ENCODE measurements at regions not wholly inside any gene's neighbourhood (a gene's known extent, or its start where the extent isn't known, plus 50 kb on each side); places are given as distances from the start of the nearest gene placed in this dataset.

DNA sequence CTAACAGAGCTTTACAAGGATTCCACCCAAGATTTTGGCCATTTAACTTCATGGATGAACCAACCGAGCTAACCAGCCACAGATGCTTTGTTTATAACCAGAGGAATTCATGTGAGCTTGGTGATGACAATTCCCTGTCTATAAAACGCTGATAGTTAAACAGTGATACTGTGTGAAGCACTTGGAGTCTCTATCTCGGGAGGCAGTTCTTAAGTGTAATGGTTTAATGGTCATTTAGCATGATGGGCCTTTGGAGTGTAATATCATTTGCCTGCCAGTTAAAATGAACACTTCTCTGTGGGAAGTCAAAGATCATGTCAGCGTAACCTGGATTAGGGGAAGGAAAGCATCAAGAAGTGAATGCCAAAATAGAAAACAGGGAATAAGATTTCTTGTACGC, 368.6 kb upstream of the THRB start:
- CTCF ChIA-PET, result no interaction called here

DNA sequence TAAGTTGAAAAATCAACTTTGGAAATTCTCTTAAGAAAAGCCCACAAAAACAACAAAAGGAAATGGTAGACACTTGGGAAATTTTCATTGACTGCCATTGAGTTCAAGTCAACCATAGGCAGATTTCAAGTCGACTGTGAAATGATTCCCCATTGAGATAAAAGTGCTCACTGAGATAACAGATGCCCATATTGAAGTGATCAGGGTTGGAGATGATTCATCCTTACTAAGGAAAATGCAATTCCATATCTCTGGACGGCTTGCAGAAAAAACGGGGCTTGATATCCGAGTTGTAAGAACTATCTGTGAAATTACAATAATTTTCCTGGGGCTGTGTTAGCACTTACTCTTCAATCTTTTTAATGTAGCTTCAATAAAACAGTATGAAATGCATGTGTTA, 373.1 kb upstream of the THRB start:
- CTCF ChIA-PET, result no interaction called here
- Histone ChIP-seq H3K4me3 (ENCODE audit: low read depth in 2 of 2, low read length in 2 of 2) (no peak overlapping the region), H3K9me3 (ENCODE audit: control insufficient read depth, insufficient read depth, low read depth, low read length) (no peaks in the 10 kb centered on the region), H3K36me3 (ENCODE audit: control insufficient read depth, insufficient read depth, low read length) (no peaks in the 10 kb centered on the region), H3K27me3 (ENCODE audit: control insufficient read depth, insufficient read depth, low read length) (no peaks in the 10 kb centered on the region), H3K27ac (ENCODE audit: low read length) (no peak overlapping the region), H3K4me1 (ENCODE audit: control insufficient read depth, insufficient read depth, low read length) (no peaks in the 10 kb centered on the region)
- TF ChIP-seq SIN3A (IDR thresholded peaks at IDR 0.05; ENCODE audit: borderline replicate concordance, insufficient read depth, low read depth, low read length) (no peak), TCF7L2 (IDR thresholded peaks at IDR 0.05; ENCODE audit: low read depth, low read length) (no peak), POLR2AphosphoS5 (IDR thresholded peaks at IDR 0.05; ENCODE audit: low read depth, low read length) (no peak)
- TF ChIP-seq, protein P1, sequence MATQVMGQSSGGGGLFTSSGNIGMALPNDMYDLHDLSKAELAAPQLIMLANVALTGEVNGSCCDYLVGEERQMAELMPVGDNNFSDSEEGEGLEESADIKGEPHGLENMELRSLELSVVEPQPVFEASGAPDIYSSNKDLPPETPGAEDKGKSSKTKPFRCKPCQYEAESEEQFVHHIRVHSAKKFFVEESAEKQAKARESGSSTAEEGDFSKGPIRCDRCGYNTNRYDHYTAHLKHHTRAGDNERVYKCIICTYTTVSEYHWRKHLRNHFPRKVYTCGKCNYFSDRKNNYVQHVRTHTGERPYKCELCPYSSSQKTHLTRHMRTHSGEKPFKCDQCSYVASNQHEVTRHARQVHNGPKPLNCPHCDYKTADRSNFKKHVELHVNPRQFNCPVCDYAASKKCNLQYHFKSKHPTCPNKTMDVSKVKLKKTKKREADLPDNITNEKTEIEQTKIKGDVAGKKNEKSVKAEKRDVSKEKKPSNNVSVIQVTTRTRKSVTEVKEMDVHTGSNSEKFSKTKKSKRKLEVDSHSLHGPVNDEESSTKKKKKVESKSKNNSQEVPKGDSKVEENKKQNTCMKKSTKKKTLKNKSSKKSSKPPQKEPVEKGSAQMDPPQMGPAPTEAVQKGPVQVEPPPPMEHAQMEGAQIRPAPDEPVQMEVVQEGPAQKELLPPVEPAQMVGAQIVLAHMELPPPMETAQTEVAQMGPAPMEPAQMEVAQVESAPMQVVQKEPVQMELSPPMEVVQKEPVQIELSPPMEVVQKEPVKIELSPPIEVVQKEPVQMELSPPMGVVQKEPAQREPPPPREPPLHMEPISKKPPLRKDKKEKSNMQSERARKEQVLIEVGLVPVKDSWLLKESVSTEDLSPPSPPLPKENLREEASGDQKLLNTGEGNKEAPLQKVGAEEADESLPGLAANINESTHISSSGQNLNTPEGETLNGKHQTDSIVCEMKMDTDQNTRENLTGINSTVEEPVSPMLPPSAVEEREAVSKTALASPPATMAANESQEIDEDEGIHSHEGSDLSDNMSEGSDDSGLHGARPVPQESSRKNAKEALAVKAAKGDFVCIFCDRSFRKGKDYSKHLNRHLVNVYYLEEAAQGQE (IDR thresholded peaks at IDR 0.05; ENCODE audit: insufficient read depth in 1 of 2, low read depth in 2 of 2, low read length in 1 of 2), result no peak
- TF ChIP-seq, protein P2, sequence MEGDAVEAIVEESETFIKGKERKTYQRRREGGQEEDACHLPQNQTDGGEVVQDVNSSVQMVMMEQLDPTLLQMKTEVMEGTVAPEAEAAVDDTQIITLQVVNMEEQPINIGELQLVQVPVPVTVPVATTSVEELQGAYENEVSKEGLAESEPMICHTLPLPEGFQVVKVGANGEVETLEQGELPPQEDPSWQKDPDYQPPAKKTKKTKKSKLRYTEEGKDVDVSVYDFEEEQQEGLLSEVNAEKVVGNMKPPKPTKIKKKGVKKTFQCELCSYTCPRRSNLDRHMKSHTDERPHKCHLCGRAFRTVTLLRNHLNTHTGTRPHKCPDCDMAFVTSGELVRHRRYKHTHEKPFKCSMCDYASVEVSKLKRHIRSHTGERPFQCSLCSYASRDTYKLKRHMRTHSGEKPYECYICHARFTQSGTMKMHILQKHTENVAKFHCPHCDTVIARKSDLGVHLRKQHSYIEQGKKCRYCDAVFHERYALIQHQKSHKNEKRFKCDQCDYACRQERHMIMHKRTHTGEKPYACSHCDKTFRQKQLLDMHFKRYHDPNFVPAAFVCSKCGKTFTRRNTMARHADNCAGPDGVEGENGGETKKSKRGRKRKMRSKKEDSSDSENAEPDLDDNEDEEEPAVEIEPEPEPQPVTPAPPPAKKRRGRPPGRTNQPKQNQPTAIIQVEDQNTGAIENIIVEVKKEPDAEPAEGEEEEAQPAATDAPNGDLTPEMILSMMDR (IDR thresholded peaks at IDR 0.05), result no peak
- no TSS peak for BruUV-seq (replicated peaks)
- in situ Hi-C loops (cut with HindIII; ENCODE audit: low pct_unique_long_range_greater_than_20kb, low sequenced_read_pairs) (no loop called here), intact Hi-C loops (cut with micrococcal nuclease; ENCODE audit: unreplicated experiment) (no loop called here)
- DNase-seq (ENCODE audit: low read depth, low spot score), result no peak
- POLR2A ChIA-PET, result no interaction called here
- ATAC-seq, result no peak

More for the DNA sequence above, 368.6 kb upstream of the THRB start:
- in situ Hi-C loops (cut with HindIII; ENCODE audit: low pct_unique_long_range_greater_than_20kb, low sequenced_read_pairs), result no loop called here
- POLR2A ChIA-PET, result no interaction called here
- Histone ChIP-seq H3K27ac (ENCODE audit: low read length) (no peak overlapping the region), H3K4me3 (ENCODE audit: low read depth in 2 of 2, low read length in 2 of 2) (no peak overlapping the region), H3K36me3 (ENCODE audit: control insufficient read depth, insufficient read depth, low read length) (no peaks in the 10 kb centered on the region), H3K4me1 (ENCODE audit: control insufficient read depth, insufficient read depth, low read length) (no peaks in the 10 kb centered on the region), H3K27me3 (ENCODE audit: control insufficient read depth, insufficient read depth, low read length) (no peaks in the 10 kb centered on the region), H3K9me3 (ENCODE audit: control insufficient read depth, insufficient read depth, low read depth, low read length) (no peaks in the 10 kb centered on the region)
- intact Hi-C loops (cut with micrococcal nuclease; ENCODE audit: unreplicated experiment), result no loop called here
- ATAC-seq, result no peak
- no peak for DNase-seq (ENCODE audit: low read depth, low spot score)
- TF ChIP-seq POLR2AphosphoS5 (IDR thresholded peaks at IDR 0.05; ENCODE audit: low read depth, low read length) (no peak), SIN3A (IDR thresholded peaks at IDR 0.05; ENCODE audit: borderline replicate concordance, insufficient read depth, low read depth, low read length) (no peak), TCF7L2 (IDR thresholded peaks at IDR 0.05; ENCODE audit: low read depth, low read length) (no peak)
- TF ChIP-seq, protein P1 (IDR thresholded peaks at IDR 0.05; ENCODE audit: insufficient read depth in 1 of 2, low read depth in 2 of 2, low read length in 1 of 2), result no peak
- TF ChIP-seq, protein P2 (IDR thresholded peaks at IDR 0.05), result no peak
- BruUV-seq (replicated peaks), result no TSS peak
